NCI-H2196 (cell line): ENCODE measurements at regions not wholly inside any gene's neighbourhood (a gene's known extent, or its start where the extent isn't known, plus 50 kb on each side); places are given as distances from the start of the nearest gene placed in this dataset.
"Not testable (repeated sequence)": the region's sequence is repeated elsewhere in the genome, so short reads cannot be mapped to it uniquely, and the experiment has no call there.

Experiments
- DNase-seq: peaks from one replicate; lab custom pipeline; 2025; ENCODE audit not compliant: unreplicated experiment; lab: John Stamatoyannopoulos, UW

DNA sequence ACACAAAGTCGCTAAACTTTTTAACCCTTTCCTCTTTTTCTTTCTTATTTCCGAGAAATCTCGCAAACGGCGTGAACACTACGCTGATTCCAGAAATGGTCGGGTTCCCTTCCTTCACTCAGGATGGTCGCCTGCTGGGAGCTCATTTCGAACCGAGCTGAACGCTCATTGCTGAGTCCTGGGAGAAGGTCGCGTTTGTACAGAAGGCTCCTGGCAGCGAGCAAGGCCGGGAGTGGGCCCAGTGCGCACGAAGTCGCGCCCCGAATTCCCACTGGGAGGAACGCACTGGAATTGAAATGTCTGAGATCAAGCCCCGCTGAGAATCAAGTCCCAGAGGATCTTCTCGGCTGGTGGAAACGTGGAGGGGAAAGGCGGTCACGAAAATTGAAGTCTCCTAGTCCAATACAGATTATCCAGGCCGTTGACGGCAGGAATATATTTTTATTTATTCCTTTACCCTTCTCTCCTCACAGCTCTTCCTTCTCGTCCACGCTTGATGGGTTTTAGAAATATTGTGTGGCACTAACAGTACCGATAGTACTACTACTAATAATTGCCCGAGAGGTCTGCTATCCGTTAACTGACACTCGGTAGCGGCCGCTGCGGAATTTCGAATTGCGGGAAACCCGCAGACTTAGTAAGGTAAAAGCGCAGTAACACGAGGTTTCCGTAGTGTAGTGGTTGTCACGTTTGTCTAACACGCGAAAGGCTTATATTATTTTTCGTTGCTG is 207.2 kb upstream of the ZNF184 start:
- DNase-seq = no peak

DNA sequence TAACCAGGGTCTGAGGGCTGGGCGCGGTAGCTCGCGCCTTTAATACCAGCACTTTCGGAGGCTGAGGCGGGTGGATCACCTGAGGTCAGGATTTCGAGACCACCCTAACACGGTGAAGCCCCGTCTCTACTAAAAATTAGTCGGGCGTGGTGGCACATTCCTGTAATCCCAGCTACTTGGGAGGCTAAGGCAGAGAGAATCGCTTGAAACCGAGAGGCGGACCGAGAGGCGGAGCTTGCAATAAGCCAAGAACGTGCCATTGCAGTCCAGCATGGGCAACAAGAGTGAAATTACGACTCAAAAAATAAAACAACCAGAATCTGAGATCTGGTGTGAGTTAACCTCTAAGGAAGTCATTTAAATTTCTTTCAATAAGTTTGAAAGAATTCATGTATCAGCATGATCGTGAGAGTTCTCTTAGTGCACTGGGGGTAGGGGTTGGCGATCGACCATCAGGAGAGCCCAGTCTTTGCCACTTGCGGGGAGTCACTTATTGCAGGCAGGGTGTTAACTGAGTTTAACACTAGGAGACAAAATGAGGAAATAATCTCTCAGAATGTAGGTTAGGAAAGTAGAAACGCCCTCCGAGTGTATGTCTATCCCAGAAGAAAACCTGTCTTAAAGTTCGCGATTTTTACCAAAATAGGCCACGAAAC is 206.5 kb upstream of the ZNF184 start:
- no peak for DNase-seq

DNA sequence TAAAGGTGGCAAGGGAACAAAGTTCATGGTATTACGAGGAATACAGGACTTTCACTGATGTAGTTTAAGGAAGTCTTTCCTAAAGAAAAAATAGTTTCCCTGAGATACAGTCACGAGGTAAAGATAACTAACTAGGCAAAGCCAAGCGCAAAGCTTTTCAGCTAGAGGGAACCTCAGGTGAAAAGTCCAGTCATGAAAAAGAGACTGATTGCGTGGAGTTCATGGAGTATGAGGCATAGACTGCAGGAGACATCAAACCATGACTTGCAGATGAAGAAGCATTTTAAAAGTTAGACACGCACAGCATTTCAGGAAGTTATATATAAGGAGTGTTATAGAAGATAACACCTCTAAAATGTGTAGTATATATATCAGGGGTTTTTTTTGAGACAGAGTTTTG is 205.6 kb upstream of the ZNF184 start:
- no peak for DNase-seq

DNA sequence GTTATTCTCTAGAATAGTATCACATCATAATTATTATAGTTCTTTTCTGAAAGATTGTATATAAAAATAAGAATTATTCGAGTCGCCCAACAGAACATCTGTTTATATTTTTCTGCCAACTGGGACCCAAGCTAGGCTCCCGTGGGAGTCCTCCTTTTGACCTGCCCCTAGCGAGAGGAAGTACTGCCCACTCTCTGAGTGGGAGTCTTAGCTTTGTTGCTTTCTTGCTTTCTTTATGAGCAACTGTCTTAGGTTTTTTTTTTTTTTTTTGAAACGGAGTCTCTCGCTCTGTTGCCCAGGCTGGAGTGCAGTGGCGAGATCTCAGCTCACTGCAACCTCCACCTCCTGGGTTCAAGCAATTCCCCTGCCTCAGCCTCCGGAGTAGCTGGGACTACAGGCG is 202.0 kb upstream of the ZNF184 start:
- no peak for DNase-seq

DNA sequence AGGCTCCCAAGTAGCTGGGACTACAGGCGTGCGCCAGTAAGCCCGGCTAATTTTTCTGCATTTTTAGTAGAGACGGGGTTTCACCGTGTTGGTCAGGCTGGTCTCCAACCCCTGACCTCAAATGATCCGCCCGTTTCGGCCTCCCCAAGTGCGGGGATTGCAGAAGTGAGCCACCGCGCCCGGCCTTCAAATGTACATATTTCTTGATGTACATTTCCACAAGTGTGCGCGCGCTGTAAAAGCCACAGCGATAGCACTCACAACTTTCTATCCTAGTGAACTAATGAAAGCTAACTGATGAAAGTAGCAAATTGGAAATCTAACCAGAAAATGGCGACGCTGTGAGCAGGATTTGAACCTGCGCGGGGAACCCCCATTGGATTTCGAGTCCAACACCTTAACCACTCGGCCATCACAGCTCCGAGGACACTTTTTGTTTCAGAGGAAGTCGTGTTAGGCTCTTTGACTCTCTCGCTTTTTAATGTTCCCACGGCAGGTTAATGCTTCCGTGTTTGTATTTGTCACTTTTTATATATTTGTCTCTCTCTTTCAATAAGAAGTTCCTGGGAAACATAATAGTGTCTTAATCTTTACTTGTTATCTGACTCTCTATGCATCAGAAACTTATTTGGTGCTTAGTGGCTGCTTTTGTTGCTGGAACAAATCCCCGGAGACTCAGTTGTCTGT is 199.4 kb upstream of the ZNF184 start:
- DNase-seq = no peak

DNA sequence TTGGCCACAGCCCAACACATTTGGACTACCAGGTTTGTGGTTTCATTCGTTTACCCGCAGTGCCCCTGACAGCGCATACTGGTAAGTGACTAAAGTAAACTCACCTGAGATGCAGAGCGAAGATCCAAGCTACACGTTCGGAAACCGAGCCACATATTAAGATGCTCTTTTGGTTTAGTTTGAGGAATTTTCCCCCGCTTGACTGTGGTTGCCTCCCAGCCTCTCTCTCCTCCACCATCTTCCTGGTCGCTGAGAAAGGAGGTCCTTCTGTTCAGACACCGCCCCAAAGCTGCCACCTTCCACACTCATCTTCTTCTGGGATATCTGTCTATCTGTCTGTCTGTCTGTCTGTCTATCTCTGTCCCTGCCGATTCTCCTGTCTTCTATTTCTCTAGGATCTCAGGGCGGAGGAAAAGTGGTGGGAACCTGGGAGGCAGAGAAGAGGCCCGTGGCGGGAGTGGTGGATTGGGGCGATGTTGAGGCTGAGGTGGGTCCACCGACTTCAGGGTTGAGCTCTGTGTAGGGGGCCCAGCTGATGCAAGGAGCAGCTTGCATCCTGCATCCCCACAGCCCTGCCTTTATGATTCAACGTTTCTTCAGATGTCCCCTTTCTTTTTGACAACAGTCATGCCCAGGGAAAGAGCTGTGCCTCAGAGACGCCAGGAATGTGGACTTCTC is 196.9 kb upstream of the ZNF184 start:
- no peak for DNase-seq

DNA sequence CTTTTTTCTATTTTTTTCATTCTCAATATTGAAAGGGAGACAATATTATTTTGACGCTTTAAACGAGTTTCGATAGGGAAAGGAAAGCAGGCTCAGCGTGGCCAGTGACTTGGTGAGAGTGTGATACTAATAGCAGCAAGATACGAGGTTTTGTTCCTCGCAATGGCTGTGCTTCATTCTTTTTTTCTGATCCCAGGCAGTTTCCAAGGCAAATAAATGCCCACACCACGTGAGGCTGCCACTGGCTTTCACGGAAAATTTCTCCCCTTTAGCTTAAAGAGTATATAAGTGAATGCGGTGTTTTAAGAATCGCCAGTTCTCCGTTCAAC is 196.4 kb upstream of the ZNF184 start:
- DNase-seq = no peak

DNA sequence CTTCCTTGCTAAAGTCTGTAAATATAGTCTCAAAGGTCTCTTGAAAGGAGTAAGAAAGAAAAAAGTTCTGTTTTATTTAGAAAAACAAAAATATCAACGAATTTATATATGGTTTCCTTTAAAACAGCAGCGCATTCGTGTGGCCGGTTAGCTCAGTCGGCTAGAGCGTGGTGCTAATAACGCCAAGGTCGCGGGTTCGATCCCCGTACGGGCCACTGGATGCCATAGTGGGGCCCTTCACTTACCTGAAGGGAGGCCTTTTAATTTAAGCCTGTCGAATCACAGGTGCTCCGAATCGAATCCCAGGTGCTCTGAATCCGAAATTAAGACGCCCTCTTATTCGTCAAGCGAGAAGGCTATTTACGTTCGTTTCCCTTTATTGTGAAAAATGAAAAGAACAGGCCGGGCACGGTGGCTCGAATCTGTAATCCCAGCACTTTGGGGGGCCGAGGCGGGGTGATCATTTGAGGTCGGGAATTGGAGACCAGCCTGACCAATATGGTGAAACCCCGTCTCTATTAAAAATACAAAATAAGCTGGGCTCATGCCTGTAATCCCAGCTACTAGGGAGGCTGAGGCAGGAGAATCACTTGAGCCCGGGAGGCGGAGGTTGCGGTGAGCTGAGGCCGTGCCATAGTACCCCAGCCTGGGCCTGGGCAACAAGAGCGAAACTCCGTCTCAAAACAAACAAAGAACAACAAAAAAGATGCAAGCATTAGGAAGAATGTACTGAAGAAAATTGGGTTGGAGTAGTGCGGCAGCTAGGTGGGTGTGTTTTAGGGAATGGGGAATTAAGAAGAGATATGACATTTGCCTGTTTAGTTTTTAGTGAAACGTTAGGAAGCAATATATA is 195.8 kb upstream of the ZNF184 start:
- DNase-seq = no peak

DNA sequence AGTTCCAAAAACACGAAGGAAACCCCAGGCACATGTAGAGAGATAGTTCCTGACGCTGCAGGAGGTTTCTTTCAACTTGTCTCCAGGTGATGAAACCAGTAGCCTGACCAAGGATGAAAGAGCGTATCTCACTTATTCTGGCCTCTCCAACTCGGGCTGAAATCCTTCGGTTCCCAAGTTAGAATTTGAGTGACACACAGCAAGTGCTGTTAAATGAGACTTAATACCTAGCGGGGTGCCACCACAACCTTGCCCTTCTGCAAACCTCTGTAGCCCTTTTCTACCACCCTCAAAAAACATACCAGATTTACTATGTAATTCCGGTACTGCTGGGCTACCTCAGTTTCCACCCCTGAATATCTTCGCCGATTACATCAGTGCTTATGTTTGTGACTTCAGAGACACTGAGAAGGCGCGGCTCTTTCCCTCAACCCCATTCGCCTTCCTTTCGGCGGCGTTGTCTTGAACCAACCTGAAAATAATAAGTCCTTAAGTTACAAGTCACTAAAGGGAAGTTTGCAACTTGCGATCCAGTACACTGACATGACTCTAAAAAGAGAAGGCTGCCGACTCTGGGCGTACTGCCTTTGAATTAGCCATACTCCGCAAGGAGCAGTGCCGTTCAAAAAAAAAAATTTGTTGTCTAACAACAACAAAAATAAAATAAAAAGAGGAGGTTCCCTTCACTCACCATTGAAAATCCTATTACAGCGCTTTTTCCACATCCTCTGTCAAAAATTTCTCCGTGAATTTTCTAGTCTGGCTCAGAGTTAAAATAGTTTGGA is 194.9 kb upstream of the ZNF184 start:
- DNase-seq = no peak

DNA sequence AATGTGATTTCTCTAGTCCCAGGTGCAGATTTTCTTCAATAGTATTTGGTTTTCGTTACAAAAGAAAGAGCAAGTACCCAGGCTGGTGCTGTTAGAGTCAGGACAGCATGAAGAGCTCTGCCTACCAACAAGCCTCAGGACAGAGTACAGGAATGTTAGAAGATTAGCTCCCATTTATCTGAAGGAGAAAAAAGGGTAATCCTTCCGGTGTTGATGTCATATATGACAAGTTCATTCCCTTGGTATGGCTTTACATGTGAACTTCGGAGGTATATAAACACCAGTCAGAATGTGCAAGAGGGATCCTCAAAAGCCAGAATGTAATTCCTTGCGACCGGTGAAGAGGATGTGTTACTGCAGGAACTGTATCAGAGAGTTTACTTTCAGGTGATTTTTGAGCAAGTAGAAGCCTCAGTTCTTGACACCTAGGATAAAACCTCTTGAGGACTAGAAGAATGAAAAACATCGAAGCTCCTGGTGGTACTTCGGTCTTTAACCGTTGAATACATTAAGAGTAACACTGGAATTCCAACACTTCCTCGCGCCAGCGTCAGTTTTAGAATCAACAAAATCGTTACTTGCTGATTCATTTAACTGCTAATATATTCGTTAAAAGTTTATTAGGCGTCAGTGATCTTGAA is 194.2 kb upstream of the ZNF184 start:
- no peak for DNase-seq

DNA sequence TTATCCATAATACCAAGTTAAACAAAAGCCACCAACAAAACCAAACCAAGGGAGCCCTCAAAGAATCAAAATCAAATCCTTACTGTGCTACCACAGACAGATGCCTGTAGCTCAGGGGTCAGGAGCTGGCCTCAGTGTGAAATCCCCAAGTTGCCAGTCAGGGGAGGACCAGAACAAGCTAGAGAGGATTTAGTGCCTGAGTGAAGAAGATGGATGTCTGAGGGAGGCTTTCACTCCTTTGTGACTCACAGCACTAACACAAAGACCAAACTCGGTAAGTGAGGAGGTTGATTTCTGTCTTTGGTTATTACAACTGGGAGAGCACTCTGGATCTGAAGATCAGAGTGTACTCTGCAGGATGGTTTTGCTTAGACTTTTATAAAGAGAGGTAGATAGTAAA is 189.9 kb upstream of the ZNF184 start:
- no peak for DNase-seq

DNA sequence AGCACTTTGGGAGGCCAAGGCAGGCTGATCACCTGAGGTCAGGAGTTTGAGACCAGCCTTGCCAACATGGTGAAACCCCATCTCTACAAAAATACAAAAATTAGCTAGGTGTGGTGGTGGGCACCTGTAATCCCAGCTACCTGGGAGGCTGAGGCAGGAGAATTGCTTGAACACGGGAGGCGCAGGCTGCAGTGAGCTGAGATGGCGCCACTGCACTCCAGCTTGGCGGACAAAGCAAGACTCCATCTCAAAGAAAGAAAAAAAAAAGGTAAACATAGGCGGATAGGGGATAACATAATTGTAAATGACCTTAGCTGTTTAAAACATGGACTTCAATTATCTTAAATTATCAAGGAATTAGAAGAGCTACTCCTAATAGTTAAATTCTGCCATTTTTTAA is 189.3 kb upstream of the ZNF184 start:
- not testable (repeated sequence) for DNase-seq

DNA sequence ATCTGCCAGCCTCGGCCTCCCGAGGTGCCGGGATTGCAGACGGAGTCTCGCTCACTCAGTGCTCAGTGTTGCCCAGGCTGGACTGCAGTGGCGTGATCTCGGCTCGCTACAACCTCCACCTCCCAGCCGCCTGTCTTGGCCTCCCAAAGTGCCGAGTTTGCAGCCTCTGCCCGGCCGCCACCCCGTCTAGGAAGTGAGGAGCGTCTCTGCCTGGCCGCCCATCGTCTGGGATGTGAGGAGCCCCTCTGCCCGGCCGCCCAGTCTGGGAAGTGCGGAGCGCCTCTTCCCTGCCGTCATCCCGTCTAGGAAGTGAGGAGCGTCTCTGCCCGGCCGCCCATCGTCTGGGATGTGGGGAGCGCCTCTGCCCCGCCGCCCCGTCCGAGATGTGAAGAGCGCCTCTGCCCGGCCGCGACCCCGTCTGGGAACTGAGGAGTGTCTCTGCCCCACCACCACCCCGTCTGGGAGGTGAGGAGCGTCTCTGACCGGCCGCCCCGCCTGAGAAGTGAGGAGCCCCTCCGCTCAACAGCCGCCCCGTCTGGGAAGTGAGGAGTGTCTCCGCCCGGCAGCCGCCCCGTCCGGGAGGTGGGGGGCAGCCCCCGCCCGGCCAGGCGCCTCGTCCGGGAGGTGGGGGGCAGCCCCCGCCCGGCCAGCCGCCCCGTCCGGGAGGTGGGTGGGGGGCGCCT is 180.4 kb upstream of the ZNF184 start:
- DNase-seq = not testable (repeated sequence)

DNA sequence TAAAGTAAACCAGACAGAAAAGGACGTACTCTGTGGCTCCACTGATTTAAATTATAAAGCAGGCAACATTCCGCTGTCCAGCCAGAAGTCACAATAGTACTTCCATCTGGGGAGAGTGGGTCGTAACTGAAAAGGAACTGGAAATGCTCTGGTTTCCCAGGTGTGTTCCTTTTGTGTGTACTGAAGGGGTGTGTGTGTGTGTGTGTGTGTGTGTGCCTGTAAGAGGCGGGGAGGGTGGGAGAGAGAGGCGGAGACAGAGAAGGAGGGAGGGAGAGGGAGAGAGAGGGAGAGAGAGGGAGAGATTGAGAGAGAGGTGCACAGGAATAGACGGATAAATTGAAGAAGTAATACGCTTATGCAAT is 178.4 kb upstream of the ZNF184 start:
- DNase-seq = no peak

DNA sequence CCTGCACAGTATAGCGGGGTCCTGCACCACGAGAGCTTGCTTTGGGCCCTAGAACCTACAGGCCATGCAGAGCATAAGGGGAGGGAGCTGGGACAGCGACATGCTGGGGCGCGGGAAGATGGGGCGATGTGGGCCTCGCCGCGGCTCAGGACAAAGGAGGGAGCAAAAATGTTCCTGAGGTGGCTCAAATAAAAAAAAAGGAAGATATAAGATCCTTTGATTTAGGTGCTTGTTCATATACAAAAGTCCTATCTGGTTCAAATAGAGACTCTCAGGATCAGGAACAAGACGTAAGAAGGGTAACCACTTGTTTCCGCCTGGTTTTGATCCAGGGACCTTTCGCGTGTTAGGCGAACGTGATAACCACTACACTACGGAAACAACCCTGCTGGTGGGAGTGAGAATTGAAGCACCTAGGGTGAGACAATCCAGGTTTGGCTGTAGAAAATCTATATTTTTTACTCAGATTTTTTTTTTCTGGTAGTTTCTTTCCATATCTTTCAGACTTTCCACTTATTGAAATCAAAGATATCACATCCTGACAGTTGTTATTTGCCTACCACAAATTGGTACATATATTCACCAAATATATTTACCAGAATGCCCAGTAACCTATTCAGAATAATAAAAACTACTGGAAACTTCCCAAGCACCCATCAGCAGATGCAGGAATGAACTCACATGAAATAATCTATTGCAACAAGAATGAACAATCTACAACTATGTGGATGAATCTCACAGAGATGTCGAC is 177.9 kb upstream of the ZNF184 start:
- DNase-seq = no peak

DNA sequence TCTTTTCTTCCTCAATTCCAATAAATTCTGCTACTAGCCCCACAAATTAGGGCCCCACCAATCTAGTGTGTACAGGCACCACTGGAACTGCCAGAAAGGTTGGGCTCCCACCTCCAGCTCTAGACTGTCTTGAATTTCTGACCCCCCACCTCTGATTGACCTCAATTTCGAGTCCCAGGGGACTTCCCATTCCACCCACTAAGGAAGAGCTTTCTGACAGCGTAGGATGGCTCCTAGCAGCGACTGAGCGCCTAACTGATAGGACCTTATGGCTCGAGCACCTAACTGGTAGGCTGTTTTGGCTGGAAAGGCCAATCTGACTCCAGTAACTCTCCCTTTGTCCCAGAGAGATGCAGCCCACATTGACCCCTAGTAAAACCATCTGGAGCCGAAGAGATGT is 171.6 kb upstream of the ZNF184 start:
- DNase-seq = no peak

DNA sequence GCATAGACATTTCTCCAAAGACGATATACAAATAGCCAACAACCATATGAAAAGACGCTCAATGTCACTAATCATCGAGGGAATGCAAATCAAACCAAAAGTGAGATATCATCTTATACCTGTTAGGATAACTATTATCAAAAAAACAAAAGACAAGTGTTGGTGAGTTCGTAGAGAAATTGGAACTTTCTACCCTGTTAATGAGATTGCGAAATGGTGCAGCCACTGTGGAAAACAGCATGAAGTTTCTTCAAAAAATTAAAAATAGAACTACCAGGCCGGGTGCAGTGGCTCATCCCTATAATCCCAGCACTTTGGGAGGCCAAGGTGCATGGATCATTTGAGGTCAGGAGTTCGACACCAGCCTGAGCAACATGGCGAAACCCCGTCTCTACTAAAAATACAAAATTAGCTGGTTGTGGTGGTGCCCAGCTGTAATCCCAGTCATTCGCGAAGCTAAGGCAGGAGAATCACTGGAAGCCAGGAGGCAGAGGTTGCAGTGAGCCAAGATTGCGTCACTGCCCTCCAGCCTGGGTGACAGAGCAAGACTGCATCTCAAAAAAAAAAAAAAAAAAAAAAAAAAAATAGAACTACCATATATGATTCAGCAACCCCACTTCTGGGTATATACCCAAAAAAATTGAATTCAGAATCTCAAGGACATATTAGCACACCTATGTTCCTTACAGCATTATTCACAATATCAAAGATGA is 170.0 kb upstream of the ZNF184 start:
- DNase-seq = no peak

DNA sequence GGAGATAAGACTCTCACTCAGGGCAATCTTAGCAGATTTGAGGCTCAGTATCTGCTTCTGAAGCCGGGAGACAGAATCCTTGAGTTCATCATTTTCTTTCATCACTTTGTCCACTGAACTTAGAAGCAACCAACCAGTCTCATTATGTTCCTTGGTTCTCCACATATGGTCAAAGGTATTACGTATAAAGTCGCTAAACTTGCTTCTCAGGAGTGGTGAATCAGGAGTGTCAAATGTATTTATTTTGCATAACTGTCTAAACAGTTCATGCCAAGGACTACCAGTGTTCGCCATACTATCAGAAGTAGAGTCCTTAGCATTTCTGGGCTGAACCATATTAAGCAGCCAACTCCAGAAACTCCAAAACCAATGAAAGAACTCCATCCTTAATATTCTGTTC is 163.0 kb upstream of the ZNF184 start:
- not testable (repeated sequence) for DNase-seq
